Ishikawa (cell line): ENCODE measurements at regions not wholly inside any gene's neighbourhood (a gene's known extent, or its start where the extent isn't known, plus 50 kb on each side); places are given as distances from the start of the nearest gene placed in this dataset.

Source experiments
- CEBPB ChIP-seq: IDR thresholded peaks from 2 replicates; pipeline ENCODE4 v1.6.1; 2012
- CREB1 ChIP-seq: IDR thresholded peaks from 2 replicates; pipeline ENCODE4 v1.6.1; 2012; ENCODE audit warnings: low read depth
- EGR1 ChIP-seq: IDR thresholded peaks from 2 replicates; pipeline ENCODE4 v1.6.1; 2012
- EP300 ChIP-seq: IDR thresholded peaks from 2 replicates; pipeline ENCODE4 v1.6.1; 2012; ENCODE audit warnings: borderline replicate concordance
- FOXM1 ChIP-seq: IDR thresholded peaks from 2 replicates; pipeline ENCODE4 v1.6.1; 2012; ENCODE audit warnings: low read depth, borderline replicate concordance
- MAX ChIP-seq: IDR thresholded peaks from 2 replicates; pipeline ENCODE4 v1.6.1; 2012
- NFIC ChIP-seq: IDR thresholded peaks from 2 replicates; pipeline ENCODE4 v1.6.1; 2012
- RAD21 ChIP-seq: IDR thresholded peaks from 2 replicates; pipeline ENCODE4 v1.6.1; 2012; ENCODE audit warnings: low read depth
- TAF1 ChIP-seq: IDR thresholded peaks from 2 replicates; pipeline ENCODE4 v1.6.1; 2012; ENCODE audit warnings: low read depth, mild to moderate bottlenecking
- TCF12 ChIP-seq: IDR thresholded peaks from 2 replicates; pipeline ENCODE4 v1.6.1; 2012; ENCODE audit warnings: low read depth
- TEAD4 ChIP-seq: IDR thresholded peaks from 2 replicates; pipeline ENCODE4 v1.6.1; 2012
- YY1 ChIP-seq: IDR thresholded peaks from 2 replicates; pipeline ENCODE4 v1.6.1; 2012; ENCODE audit warnings: low read depth
- ZBTB7A ChIP-seq: IDR thresholded peaks from 2 replicates; pipeline ENCODE4 v1.6.1; 2012; ENCODE audit warnings: low read depth
- TF ChIP-seq, protein P1 (sequence below): IDR thresholded peaks from 2 replicates; pipeline ENCODE4 v1.6.1; 2012; ENCODE audit warnings: low read depth, mild to moderate bottlenecking
- TF ChIP-seq, protein P2 (sequence below): IDR thresholded peaks from 2 replicates; pipeline ENCODE4 v1.6.1; 2012

DNA sequence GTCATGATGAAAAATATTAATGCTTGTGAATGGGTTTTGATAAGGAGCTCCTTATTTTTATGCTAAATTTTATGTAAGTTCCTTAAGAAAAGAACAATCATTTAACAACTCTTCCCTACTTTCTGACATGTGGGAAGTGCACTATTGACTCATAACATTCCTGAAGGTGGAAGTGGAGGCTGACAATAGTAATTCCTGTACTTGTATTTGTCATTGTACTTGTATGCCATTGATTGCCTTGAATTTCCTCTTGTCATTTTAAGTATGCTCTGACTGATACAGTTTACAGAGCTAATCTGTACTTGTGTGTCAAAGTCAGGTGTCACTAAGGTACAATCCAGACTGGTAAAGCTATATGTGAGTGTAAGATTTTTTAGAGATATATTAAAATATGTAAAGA is 440.0 kb downstream of the SLC16A7 start:
- no peak for TF ChIP-seq EGR1
- no peak for TF ChIP-seq EP300
- no peak for TF ChIP-seq YY1
- no peak for TF ChIP-seq CEBPB
- TF ChIP-seq TEAD4, result no peak

DNA sequence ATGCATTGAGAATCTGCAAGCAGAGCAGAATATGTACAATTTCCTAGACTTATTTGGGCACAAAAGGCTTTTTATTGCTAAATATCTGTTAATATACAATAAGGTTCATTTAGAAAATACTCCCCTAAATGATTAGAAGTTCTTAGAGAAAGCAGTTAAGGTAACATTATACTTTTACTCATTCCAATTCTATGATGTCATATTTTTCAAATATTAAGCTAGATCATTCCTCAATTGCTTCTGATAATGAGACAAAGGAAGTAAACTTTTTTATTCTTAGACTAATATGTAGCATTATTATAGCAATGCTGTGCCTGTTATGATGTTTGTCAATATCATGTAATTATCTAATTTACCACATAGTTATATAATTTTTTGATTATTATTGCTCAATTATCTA is 447.0 kb downstream of the SLC16A7 start:
- TF ChIP-seq RAD21, result no peak

- TF ChIP-seq, protein P1, sequence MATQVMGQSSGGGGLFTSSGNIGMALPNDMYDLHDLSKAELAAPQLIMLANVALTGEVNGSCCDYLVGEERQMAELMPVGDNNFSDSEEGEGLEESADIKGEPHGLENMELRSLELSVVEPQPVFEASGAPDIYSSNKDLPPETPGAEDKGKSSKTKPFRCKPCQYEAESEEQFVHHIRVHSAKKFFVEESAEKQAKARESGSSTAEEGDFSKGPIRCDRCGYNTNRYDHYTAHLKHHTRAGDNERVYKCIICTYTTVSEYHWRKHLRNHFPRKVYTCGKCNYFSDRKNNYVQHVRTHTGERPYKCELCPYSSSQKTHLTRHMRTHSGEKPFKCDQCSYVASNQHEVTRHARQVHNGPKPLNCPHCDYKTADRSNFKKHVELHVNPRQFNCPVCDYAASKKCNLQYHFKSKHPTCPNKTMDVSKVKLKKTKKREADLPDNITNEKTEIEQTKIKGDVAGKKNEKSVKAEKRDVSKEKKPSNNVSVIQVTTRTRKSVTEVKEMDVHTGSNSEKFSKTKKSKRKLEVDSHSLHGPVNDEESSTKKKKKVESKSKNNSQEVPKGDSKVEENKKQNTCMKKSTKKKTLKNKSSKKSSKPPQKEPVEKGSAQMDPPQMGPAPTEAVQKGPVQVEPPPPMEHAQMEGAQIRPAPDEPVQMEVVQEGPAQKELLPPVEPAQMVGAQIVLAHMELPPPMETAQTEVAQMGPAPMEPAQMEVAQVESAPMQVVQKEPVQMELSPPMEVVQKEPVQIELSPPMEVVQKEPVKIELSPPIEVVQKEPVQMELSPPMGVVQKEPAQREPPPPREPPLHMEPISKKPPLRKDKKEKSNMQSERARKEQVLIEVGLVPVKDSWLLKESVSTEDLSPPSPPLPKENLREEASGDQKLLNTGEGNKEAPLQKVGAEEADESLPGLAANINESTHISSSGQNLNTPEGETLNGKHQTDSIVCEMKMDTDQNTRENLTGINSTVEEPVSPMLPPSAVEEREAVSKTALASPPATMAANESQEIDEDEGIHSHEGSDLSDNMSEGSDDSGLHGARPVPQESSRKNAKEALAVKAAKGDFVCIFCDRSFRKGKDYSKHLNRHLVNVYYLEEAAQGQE, result no peak
- no peak for TF ChIP-seq YY1
- TF ChIP-seq TEAD4, result no peak
- TF ChIP-seq FOXM1, result no peak
- no peak for TF ChIP-seq RAD21
- no peak for TF ChIP-seq ZBTB7A
- TF ChIP-seq NFIC, result no peak
- TF ChIP-seq TCF12, result no peak
- TF ChIP-seq MAX, result no peak
- no peak for TF ChIP-seq CREB1
- TF ChIP-seq EP300, result no peak
- no peak for TF ChIP-seq TAF1
- no peak for TF ChIP-seq CEBPB
- TF ChIP-seq EGR1, result no peak
- TF ChIP-seq, protein P2, sequence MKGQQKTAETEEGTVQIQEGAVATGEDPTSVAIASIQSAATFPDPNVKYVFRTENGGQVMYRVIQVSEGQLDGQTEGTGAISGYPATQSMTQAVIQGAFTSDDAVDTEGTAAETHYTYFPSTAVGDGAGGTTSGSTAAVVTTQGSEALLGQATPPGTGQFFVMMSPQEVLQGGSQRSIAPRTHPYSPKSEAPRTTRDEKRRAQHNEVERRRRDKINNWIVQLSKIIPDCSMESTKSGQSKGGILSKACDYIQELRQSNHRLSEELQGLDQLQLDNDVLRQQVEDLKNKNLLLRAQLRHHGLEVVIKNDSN, result no peak
Measured at GRCh38 chr12:60043236-60043635, 447.4 kb downstream of the SLC16A7 start.

DNA sequence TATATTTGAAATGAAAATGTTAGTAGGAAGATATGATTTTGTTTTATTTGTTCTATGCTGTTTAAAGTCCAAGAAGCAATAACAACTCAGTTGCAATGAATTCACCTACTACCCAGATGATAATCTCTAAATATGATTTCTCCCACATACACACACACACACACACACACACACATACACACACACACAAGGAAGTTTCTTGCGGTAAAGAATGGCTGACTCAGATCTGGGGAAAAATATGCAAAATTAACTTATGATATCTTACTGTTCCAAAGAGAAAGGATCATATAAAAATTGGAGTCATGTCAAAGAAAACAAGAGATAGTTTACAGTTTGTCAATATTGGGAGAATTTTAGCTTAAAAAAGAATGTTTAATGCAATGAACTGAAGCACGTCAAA is 456.7 kb downstream of the SLC16A7 start:
- no peak for TF ChIP-seq TEAD4

DNA sequence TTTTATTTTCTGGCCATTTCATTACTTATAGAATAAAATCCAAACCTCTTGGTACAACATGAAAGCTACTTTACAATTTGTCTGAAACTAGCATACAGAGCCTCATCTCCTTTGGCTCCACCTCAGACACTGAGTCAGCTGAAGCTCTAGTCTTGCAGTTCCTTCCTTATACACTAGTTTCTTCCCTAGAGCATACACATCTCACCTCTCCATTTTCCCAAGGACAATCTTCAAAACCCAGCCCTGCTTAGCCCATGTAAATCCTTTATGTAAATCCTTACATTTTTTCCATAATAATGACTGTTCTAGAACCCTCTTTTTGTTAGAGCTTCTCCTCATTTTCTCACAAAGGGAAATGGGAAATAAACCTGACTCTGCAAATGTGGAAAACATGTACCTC is 463.4 kb downstream of the SLC16A7 start:
- TF ChIP-seq MAX (no peak), NFIC (no peak), TEAD4 (no peak), ZBTB7A (no peak), FOXM1 (no peak), YY1 (no peak), TAF1 (no peak), RAD21 (no peak), CREB1 (no peak), CEBPB (no peak), EP300 (no peak), EGR1 (no peak), TCF12 (no peak)
- TF ChIP-seq, protein P1, result no peak
- TF ChIP-seq, protein P2, result no peak

DNA sequence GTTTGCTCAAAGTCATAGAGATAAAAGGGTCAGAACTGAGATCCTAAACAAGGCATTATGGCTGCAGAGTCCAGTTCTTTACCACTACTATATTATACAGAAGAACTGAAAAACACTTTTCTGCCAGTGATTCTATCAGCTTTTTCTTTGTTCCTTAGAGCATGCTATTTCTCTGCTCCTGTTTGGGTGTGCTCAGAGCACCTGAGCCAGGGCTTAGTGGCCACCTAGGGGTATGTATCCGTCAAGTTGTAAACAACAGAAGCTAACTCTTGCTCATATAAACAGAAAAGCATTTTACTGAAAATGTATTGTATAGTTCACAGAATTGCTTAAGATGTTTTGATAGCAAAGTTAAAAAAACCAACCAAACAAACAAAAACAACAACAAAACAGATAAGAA is 470.8 kb downstream of the SLC16A7 start:
- TF ChIP-seq TCF12 (no peak), EGR1 (no peak)

GRCh38 chr12:60070552-60070951 is 474.7 kb downstream of the SLC16A7 start:
- no peak for TF ChIP-seq EP300
- TF ChIP-seq RAD21, result no peak
- TF ChIP-seq, protein P2, result no peak
- no peak for TF ChIP-seq EGR1
- TF ChIP-seq FOXM1, result no peak
- no peak for TF ChIP-seq ZBTB7A
- TF ChIP-seq MAX, result no peak
- TF ChIP-seq NFIC, result no peak
- no peak for TF ChIP-seq TAF1
- TF ChIP-seq TEAD4, result no peak
- no peak for TF ChIP-seq YY1
- no peak for TF ChIP-seq CEBPB
